ENCODE measurements at regions not wholly inside any gene's neighbourhood (a gene's known extent, or its start where the extent isn't known, plus 50 kb on each side); places are given as distances from the start of the nearest gene placed in this dataset.

DNA sequence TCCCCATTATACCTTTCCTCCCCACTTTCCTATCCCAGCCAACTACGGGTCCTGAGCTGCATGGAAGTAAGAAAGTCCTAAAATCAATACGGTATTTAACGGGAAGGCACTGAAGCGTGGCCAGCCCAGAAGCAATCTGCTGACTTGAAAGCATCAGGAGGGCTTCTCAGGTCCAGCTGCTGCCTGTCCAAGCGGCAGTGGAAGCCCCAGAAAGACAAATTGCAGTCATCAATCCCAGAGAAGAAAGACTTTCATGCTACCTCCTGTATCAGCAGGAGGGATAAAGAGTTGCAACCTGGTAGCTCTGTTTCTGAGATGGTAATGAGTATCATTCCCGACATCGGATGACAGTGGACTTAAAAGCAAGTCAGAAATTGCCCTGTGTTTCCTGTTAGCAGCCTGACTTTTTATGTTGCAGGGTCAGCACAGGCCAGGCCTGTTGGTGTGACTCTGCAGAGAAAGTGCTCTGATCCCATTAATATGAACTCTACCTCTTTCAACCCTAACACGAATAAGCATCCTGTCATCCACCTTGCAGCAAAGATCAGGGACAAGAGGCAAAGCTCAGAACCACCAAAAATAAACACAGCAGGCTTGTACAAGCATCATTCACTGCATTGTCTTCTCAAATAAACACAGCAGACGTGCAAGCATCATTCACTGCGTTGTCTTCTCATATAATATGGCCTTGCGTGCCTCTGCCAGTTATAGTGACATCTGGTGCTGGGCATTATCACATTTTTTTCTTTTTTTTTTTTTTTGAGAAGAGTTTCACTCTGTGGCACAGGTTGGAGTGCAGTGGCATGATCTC, 358.6 kb upstream of the CDH11 start:
- TF ChIP-seq CTCF (IDR thresholded peaks at IDR 0.05; ENCODE audit: control insufficient read depth, insufficient read depth, low read depth, low read length, missing control alignments) = no peak
- H3K4me3 ChIP-seq (ENCODE audit: control insufficient read depth, low read depth, low read length) = no peak overlapping the region
- no peak for DNase-seq (ENCODE audit: low read depth)

DNA sequence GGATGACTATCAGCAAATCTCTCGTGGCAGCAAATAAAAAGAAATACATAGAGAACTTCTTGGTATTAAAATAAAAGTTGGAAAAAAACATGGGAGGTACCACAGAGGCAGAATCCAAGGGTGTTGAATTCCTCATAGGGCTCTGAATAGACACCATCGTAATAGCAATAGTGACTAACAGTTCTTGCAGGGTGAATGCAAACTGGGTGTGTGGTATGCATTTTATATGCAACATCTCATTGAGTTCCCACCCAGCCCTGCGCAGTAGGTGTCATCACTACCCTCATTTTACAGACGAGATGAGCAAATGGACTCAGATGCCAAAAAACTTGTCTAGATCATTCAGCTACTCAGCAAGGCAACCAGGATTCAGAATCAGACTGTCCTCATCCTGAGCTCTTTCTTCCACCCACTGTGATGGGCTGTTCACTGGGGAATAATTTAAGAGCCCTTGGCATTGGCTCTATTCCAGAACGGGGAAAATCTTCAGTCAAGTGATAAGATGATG, 354.6 kb upstream of the CDH11 start:
- no peak for TF ChIP-seq CTCF (IDR thresholded peaks at IDR 0.05; ENCODE audit: control insufficient read depth, insufficient read depth, low read depth, low read length, missing control alignments)
- no peak for DNase-seq (ENCODE audit: low read depth)
- no peak overlapping the region for H3K4me3 ChIP-seq (ENCODE audit: control insufficient read depth, low read depth, low read length)

DNA sequence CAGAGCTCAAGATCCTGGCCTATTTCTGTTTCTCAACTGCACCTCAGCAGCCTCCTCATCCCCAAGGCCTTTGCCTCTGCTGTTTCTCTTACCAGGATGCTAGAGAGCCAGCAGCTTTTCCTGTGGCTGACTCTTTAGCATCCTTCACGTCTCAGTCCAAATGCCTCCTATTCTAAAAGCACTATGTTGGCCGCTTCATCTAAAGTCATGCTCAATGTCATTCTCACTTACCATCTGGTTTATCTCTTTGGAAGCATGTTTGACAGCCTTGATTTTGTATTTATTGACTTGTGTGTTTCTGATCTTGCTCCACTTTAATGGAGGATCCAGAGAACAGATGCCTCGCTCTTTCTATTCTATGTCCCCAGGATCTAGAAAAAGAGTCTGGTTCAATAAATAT, 351.8 kb upstream of the CDH11 start:
- no peak overlapping the region for H3K4me3 ChIP-seq (ENCODE audit: control insufficient read depth, low read depth, low read length)
- TF ChIP-seq CTCF (IDR thresholded peaks at IDR 0.05; ENCODE audit: control insufficient read depth, insufficient read depth, low read depth, low read length, missing control alignments) = no peak
- DNase-seq (ENCODE audit: low read depth) = no peak

DNA sequence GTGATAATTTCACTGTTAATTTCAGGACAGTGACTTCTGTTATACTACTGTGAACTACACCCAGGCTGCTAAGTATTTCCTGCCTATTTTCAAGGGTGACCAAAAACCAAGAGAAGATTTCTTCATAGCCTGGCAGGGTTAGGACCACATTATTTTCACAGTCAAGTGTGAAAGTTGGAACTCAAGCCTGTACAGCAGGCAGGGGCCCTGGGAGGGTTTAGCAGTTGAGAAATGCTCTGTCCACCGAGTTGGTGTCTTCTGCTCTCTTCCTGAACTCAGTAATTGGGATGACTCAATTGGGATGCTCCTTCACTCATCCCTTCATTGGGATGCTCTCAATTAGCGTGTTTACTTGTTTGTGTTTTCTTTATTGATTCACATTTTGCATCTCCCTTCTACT, 347.3 kb upstream of the CDH11 start:
- H3K4me3 ChIP-seq (ENCODE audit: control insufficient read depth, low read depth, low read length) = no peak overlapping the region
- DNase-seq (ENCODE audit: low read depth) = no peak
- TF ChIP-seq CTCF (IDR thresholded peaks at IDR 0.05; ENCODE audit: control insufficient read depth, insufficient read depth, low read depth, low read length, missing control alignments) = no peak

GRCh38 chr16:65468133-65468532, 346.3 kb upstream of the CDH11 start:
- no peak for DNase-seq (ENCODE audit: low read depth)
- no peak for TF ChIP-seq CTCF (IDR thresholded peaks at IDR 0.05; ENCODE audit: control insufficient read depth, insufficient read depth, low read depth, low read length, missing control alignments)
- no peak overlapping the region for H3K4me3 ChIP-seq (ENCODE audit: control insufficient read depth, low read depth, low read length)

- no peak for DNase-seq (ENCODE audit: low read depth)
- H3K4me3 ChIP-seq (ENCODE audit: control insufficient read depth, low read depth, low read length) = no peak overlapping the region
- TF ChIP-seq CTCF (IDR thresholded peaks at IDR 0.05; ENCODE audit: control insufficient read depth, insufficient read depth, low read depth, low read length, missing control alignments) = no peak
Measured at GRCh38 chr16:65463652-65464260, 341.9 kb upstream of the CDH11 start.

Data from AG09309 (cell line).